SH-SY5Y (cell line): ENCODE measurements at regions not wholly inside any gene's neighbourhood (a gene's known extent, or its start where the extent isn't known, plus 50 kb on each side); places are given as distances from the start of the nearest gene placed in this dataset.

ENCODE experiments used
- GATA2 ChIP-seq: IDR thresholded peaks from 2 replicates; pipeline ENCODE4 v1.6.1; 2011; ENCODE audit warnings: mild to moderate bottlenecking, low read depth, low read length
- GATA3 ChIP-seq: IDR thresholded peaks from 2 replicates; pipeline ENCODE4 v1.6.1; 2011; ENCODE audit warnings: low read depth, mild to moderate bottlenecking, low read length, moderate library complexity

GRCh38 chr2:128732976-128733431, 414.3 kb upstream of the HS6ST1 start:
- no peak for TF ChIP-seq GATA2
- TF ChIP-seq GATA3: no peak
